Activated T-cell treated with anti-CD3 and anti-CD28 coated beads for 4 hours (primary cell): ENCODE measurements at regions not wholly inside any gene's neighbourhood (a gene's known extent, or its start where the extent isn't known, plus 50 kb on each side); places are given as distances from the start of the nearest gene placed in this dataset.
"Not testable (repeated sequence)": the region's sequence is repeated elsewhere in the genome, so short reads cannot be mapped to it uniquely, and the experiment has no call there.

Source experiments
- DNase-seq: peaks from one replicate; pipeline ENCODE4 v3.0.0-alpha.2; 2020

DNA sequence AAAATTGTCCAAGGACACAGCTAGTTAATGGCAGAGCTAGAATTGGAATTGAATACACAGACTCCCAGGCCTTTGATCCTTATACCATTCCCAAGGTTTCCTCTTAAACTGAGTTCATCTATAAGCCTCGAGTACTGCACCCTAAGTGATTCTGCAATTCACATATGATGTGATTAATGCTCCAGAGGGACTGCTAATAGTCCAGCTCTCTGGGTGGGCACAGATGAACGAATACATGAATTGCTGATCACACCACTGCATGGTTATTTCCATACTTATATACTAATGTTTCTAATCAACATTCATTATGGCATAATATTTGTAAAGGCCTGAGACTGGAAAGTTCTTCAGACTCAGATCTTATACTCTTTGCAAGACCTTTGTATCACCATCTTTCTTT is 101.8 kb downstream of the NUFIP1 start:
- DNase-seq: no peak

DNA sequence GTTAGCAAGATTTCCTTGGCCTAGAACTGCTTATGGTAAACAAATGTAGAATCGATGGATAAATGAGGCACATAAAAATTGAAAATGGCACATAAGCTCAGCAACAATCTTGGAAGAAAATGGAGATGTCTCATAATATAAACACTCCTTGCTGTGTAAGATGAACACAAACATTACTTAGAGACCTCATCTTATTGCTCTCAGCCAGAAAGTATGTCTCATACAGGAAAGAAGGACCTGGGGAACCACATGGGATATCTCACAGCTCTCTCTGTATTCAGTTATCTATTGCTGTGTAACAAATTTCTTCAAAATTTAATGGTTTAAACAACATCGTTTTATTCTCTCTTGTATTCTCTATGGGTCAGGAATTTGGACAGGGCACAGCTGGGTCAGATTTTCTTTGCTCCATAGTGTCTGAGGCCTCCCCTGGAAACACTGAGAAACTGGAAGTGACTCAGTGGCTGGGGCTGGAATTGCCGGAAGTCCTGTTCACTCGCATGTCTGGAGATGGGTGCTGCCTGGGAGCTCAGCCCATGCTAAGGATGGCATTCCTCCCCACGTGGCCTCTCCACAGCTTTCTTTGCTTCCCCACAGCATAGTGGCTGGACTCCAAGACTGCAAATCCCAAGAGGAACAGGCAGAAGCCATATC is 105.1 kb downstream of the NUFIP1 start:
- no peak for DNase-seq

DNA sequence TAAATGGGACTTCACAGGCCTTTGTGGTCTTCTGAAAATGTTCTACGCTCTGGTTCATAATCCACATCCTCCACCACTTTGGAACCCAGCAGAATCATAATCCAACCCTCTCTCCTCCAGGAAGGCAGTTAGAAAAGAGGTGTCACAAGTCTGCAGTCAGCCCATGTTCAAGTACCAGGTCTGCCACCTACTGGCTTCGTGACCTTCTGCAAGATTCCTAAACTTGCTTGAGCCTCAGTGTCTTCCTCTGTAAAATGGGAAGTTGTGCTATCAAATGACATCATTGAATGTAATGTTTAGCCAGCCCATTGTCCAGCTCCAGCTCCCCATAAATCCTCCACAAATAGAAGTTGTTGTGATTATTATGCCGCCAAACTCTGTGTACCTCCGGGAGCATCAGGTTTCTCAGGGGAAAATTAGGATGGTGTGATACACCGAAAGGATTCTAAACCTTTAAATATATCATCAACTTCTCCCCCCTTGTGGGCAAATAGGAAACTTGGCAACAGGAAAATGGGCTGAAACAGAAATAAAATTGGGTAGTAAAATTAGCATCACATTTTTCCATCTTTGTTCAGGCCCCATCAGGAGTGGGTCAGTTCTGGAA is 109.7 kb downstream of the NUFIP1 start:
- DNase-seq: no peak

GRCh38 chr13:44876782-44877324 is 112.4 kb downstream of the NUFIP1 start:
- no peak for DNase-seq

DNA sequence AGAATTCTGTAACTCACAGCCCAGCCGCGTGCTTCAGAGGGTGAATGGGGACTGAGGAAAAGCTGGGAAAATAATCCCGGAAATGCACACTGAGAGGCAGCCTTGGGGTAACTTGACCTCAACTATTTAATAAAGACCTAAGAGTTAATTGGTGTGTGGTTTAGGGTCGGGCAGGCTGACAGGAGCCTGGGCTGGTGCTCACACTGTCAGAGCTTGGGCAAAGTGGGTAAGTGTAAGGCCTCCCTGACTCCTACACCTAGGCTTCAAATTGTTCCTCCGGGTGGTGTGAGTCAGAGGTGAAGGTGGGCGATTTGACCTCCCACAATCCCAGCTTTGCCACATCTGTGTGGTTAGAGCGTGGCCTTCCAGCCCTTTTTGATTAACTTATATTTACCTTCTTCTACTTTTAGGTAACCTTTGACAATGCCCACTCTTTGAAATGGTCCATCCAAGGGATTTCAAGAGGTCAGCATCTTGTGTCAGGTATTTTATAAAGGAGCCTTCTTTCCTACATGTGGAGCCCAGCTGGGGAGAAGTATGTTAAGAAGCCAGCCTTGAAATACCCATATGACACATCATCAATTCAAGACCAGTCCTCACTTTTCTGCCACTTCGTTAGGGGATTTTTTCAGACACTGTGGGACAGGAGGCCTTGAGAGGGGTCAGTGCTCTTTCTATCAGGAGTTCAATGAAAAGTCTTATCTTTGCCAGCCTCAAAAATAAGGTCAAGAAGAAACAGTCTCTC is 114.2 kb downstream of the NUFIP1 start:
- DNase-seq: no peak

DNA sequence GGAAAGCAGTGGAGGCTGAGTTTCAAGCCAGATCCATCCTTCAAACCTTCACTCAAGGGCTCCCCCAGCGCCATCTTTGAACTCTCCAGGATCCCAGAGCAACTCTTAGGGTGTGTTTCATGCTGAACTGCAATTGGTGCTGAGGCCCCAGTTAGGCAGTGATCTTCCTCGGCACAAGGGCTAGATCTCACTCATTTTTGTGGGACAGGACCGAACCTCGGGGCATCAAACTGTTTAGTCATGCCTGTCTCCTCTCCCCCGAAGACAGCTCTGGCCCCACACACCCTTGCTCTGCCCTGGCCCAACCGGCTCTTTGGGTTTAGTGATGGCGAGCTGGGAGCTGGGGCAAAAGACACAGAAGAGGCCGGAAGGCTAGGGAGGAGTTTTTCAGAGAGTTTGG is 115.1 kb downstream of the NUFIP1 start:
- no peak for DNase-seq

DNA sequence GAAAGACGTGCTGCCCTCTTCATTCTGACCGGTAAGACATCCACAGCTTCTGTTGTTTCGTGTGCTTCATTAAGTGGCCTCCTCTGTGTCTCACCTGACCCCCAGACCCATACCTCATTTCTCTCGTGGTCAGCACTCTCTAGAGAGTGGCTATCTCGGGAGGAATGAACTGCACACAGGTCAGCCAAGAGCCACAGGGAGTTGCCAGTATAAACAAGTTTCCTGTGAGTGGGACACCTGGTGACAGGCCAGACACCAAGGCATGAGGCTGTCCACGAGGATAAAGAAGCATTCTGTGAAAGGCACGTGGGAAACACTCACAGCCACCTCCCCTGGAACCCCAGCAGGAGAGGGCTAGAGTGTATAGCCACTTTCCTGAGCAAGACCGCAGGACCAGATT is 115.8 kb downstream of the NUFIP1 start:
- no peak for DNase-seq

DNA sequence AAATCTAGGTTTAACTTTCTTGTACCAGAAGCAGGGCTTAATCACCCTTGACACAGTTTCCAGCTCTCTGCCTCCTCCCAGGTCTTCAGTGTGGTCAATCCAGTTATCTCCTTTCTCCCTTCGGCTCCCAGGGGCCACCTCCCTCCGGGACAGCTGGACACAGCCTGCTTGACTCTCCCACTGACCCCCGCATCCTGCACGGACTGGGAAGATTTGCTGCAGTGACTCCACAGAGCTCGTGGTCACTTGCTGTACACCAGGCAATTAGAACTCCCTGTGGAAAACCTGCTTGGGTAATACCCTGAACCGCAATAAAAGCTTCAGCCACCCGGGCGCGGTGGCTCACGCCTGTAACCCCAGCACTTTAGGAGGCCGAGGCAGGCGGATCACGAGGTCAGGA is 116.5 kb downstream of the NUFIP1 start:
- DNase-seq: no peak

DNA sequence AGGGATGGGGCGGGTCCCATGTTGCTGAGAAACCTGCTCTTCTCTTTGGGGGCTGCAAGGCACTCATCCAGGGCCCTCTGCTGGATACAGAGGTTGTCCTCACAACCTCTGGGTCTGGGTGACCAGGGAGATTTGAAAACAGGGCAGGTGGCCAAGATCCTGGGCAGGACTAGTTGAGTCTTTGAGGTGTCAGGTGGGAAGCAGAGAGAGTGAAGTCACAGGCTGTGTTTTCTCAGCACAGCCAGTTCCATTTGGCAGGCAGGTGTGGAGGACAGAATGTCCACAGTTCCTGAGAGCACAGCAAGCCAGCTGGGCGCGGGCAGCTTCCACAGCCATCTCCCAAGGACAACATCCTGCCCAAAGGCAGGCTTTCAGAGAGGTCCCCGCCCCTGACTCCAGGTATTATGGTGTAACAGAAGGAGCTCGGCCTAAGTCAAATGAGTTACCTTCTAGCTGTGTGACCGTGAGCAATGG is 118.8 kb downstream of the NUFIP1 start:
- no peak for DNase-seq

GRCh38 chr13:44869167-44869566 is 120.1 kb downstream of the NUFIP1 start:
- no peak for DNase-seq

DNA sequence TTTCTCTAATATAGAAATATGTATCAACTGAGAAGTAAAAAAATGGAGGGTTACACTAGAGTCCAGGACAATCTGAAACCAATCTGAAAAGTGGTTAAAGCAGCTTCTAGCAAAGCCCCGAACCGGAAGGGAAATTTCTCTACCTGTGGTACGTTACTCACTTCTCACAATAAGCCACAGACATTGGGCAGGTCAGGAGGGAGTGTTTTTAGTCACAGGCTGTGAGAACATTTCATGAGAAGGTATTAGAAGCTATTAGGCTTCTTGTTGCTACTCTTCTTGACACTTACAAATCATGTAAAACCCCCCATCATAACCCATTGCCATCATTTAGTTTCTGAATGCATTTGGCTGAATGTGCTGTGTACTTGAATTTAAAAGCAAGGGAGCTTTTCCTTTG is 120.9 kb downstream of the NUFIP1 start:
- DNase-seq: no peak

DNA sequence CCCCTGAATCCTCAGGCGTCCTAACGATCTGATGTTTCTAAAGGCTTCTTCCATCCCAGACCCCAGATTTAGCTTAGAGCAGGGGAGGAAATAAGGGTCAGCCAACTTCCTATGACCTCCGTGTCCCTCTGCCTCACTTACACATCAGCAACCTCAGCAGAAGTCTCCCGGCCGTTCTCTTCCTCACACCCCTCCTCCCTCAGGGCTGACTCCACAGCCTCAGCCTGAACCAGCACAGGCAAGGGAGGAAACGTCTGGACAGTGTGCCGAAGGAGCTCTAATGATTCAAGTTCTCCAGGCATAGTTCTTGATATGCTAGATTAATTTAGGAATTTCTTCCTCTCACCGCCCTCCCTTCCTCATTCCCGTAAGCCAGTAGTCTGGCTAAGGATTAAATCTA is 121.4 kb downstream of the NUFIP1 start:
- no peak for DNase-seq

DNA sequence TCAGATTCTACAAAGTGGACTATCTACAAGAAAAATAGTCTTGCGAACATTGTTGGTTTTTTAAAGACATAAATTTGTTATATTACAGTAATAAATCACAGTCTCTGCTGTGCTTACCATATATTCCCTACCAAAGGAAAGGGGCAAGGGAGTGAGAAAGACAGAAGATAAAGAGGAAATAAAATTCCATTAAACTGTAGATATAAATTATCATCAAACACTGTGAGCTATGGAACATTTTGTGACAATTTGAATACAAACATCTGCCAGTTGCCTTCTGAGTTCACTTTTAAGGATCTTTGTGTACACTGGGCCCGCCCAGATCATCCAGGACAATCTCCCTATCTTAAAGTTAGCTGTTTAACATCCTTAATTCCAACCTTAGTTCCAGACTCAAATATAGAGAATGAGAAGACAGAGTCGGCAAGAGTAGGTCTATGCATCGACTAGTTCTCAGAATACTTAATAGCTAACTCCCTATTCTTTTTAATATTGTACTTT is 122.8 kb downstream of the NUFIP1 start:
- no peak for DNase-seq

DNA sequence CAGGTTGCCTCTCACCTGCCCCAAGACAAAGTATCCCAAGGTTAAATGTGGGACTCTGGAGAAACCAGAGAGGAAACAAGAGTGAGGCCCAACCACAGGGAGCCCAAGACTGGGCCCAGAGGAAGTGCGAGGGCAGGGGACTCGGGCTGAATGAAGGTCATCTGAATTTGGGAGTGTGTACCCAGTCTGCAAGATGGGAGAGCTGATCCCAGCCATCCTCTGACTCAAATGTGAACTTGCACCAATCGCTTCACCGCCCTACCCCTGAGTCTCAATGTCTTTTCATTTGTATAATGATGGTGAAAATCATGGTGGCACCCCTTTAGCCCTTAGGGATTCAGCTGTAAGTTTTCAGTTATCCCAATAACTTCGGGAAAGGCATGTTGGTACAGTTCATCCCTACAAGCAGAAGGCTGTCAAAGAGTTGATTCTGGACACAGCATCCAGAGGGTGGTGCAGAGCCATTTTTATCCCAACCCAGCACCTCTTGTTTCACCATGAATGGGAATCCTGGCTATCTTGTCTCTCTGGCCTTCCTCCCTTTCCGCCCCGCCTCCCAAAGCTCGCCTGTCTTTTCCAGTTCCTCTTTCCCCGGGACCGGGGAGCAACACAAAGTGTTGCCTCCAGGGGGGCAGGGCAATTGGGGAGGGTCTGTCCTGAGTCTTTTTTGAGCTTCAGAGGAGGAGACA is 123.4 kb downstream of the NUFIP1 start:
- no peak for DNase-seq

GRCh38 chr13:44863641-44864040 is 125.6 kb downstream of the NUFIP1 start:
- DNase-seq: not testable (repeated sequence)

- no peak for DNase-seq
Measured at GRCh38 chr13:44860454-44860853, 128.8 kb downstream of the NUFIP1 start.

DNA sequence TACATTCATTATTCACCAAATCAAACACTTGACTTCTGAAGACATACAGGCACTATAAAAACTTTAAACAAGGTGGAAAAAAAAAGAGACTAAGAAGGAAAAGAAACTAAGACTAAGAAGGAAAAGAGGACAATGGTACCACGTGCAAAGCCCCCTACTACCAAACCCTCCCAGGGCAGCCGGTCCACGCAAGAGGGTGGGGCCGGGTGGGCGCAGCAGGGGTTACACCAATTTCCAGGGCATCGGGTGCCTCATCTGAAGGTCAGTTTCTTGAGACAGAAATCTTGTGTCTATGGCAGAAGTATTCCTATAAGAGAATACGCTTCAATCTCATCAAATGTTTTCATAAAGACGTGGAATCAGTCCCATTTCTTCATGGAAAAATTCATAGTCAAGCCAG is 131.5 kb downstream of the NUFIP1 start:
- DNase-seq: no peak

DNA sequence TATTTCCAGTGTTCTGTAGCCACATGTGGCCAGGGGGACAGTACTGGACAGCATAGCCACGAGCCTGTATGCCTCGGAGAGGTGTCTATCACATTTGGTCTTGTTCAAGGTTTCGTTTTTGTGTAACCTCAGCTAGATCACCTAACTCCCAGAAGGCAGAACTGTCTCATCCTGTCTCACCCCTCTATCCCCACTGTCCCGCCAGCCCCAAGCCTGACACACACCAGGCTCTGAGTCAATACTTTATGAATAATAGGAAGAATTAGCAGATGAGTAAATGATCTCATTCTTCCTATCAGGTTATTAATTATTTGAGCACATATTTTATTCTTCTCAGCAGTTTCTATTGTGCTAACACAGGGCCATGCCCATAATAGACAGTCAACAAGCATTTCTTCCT is 132.2 kb downstream of the NUFIP1 start:
- no peak for DNase-seq

DNA sequence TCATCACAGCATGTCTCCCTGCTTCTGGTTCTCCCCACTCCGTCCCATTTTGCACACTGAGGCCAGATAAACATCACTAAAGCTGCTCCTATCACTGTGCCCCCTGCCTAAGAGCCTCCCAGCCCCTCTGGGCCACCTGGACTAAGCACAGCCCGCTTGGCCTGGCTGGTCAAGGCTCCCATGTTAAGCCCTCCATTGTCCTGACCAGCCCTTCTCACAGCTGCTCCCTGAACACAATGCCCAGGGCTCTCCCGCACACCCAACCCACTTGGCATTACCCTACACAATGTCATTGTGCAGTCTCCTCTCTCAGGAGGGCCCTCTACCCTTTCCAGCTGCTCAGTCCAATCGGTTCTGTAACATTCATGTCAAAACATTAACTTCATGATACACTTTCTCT is 133.4 kb downstream of the NUFIP1 start:
- DNase-seq: no peak

- no peak for DNase-seq
Measured at GRCh38 chr13:44854313-44855060, 134.8 kb downstream of the NUFIP1 start.

DNA sequence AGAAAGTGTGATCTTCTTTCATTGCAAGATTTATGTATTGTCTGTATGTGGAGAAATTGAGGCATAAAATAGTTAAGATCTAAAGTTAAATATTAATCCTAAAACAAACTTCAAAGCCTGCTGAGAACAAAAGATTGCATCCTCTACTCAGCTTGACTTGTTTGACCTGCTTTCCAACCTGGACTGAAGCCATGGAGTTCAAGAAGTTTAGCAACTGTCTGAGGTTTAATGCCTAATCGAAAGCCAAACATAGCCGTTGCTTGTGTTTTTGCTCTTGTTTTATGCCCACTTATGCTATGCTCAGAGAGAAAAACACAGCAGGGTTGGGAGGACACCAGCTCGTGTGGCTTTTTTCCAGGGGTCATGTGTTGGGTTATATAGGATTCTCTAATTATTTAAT is 135.6 kb downstream of the NUFIP1 start:
- no peak for DNase-seq

- no peak for DNase-seq
Measured at GRCh38 chr13:44848920-44849676, 140.2 kb downstream of the NUFIP1 start.
